GM10248 (cell line): ENCODE measurements at regions not wholly inside any gene's neighbourhood (a gene's known extent, or its start where the extent isn't known, plus 50 kb on each side); places are given as distances from the start of the nearest gene placed in this dataset.
"Not testable (repeated sequence)": the region's sequence is repeated elsewhere in the genome, so short reads cannot be mapped to it uniquely, and the experiment has no call there.

Experiments
- CTCF ChIA-PET: fragments of 300-600 bp; sonication (Branson Sonifier 250); formaldehyde crosslinking; extraction: SDS; loops from one replicate; lab custom pipeline; 2021; ENCODE audit warnings: antibody characterized with exemption; lab: Yijun Ruan, JAX
- POLR2A ChIA-PET: fragments of 350-650 bp; sonication (Branson Sonifier 250); formaldehyde crosslinking; extraction: SDS; loops from one replicate; lab custom pipeline; 2020; ENCODE audit warnings: antibody characterized with exemption; lab: Yijun Ruan, JAX
- DNase-seq: peaks from one replicate; pipeline ENCODE4 v3.0.0; 2012; ENCODE audit errors: extremely low spot score
- CTCF ChIP-seq: IDR thresholded peaks from 2 replicates; pipeline ENCODE4 v1.5.1; 2012; ENCODE audit warnings: mild to moderate bottlenecking, low read depth; ENCODE audit errors: extremely low read depth, missing control alignments, control extremely low read depth

DNA sequence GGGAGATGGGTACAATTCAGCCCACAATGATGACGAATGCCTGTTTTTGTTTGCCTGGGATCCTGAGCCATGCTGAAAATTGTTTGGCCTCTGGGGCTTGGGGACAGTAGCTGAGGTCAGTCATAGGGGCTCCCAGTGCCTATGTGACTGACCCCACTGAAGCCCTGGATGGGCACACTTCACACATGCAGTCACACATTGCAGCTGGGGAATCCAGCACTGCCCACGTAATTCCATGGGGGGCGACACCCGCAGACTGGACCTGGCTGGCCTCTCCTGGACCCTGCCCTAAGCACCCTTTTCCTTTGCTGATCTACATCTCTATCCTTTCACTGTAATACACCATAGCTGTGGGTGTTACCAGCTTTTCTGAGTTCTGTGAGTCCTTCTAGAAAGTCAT is 295.2 kb upstream of the HS6ST1 start:
- no peak for DNase-seq
- ChIA-PET POLR2A (no interaction called here), CTCF (no interaction called here)
- no peak for TF ChIP-seq CTCF

DNA sequence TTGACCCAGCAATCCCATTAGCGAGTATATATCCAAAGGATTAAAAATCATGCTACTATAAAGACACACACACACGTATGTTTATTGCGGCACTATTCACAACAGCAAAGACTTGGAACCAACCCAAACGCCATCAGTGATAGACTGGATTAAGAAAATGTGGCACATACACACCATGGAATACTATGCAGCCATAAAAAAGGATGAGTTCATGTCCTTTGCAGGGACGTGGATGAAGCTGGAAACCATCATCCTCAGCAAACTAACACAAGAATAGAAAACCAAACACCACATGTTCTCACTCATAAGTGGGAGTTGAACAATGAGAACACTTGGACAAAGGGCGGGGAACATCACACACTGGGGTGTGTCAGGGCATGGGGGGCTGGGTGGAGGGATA is 296.2 kb upstream of the HS6ST1 start:
- POLR2A ChIA-PET, CTCF ChIA-PET, DNase-seq: not testable (repeated sequence)

GRCh38 chr2:128615571-128615970 is 296.9 kb upstream of the HS6ST1 start:
- no peak for TF ChIP-seq CTCF
- ChIA-PET CTCF (no interaction called here), POLR2A (no interaction called here)
- no peak for DNase-seq

DNA sequence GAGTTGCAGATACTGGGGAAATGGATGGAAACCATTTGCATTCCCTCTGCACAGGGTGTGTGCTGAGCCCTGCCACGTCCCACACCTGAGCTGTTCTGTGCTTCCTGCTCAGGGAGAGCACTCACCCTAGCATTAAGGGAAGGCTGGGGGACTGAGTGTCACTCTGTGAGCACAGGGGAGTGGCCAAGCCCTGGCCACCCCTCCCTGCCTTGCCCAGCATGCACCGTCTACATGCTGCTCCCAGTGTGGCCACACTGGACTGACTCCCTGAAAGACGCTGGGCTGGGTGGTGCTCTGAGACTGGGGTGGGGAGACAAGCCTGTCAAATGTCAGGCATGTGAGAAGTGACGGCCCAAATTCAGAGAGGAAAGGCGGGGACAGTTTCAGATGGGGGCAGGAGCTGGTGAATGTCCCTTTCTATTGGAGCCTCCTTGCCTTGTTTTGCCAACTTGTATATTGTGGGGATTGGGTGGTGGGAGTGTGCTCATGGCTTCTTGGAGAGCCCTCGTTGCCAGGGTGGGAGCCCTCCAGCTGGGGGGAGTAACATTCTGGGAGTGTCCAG is 298.4 kb upstream of the HS6ST1 start:
- no peak for DNase-seq
- CTCF ChIA-PET, result no interaction called here
- TF ChIP-seq CTCF, result no peak
- POLR2A ChIA-PET, result no interaction called here

DNA sequence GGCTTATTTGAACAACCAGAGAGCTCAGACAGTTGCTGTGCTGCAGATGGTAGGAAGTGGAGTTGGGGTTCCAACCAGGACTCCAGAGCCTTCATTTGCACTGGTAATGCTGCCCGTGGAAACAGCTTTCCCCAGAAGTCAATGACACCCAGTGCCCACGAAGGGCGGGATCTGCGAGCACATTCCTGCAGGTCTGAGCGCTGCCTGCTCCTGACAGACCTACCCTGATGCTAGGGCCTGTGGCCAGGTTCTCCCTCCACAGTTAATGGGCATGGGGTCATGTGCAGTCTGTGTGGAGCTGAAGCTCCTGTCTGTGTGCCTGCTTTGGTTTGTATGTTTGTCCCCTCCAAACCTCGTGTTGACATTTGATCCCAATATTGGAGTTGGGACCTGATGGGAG is 299.0 kb upstream of the HS6ST1 start:
- DNase-seq, result no peak
- ChIA-PET POLR2A (no interaction called here), CTCF (interaction anchor here (0.9 kb wide), 1 partner anchor 10 kb away, joined by 3 read pairs; no protein-coding TSS in a partner anchor)
- TF ChIP-seq CTCF, result no peak

DNA sequence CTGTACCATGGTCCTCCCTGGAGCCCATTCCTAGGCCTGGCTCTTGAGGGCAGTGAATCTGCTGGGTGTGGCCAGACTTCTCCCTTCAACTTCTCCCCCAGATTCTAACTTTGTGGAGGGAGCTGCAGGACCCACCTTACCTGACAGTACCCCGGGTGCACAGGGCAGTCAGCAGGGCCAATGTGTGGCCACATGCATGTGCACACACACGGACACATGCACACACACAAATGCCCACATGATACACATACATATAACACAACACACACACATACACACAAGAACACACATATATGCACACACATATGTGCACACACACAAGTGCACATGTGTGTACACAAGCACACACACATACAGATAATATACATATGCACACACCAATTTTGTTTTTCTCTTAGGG is 300.0 kb upstream of the HS6ST1 start:
- DNase-seq, result no peak
- no peak for TF ChIP-seq CTCF
- ChIA-PET POLR2A (no interaction called here), CTCF (interaction anchor here (0.9 kb wide), 1 partner anchor 9 kb away, joined by 3 read pairs; no protein-coding TSS in a partner anchor)

- ChIA-PET POLR2A (no interaction called here), CTCF (no interaction called here)
- no peak for DNase-seq
- no peak for TF ChIP-seq CTCF
Observed at GRCh38 chr2:128619471-128620325, 301.0 kb upstream of the HS6ST1 start.
